Esophagus squamous epithelium (tissue), 5 donors: ENCODE measurements at regions not wholly inside any gene's neighbourhood (a gene's known extent, or its start where the extent isn't known, plus 50 kb on each side); places are given as distances from the start of the nearest gene placed in this dataset.
"Not testable (repeated sequence)": the region's sequence is repeated elsewhere in the genome, so short reads cannot be mapped to it uniquely, and the experiment has no call there.

ENCODE experiments used
- DNase-seq: peaks from one replicate; lab custom pipeline; 2025; lab: John Stamatoyannopoulos, UW
- H3K27ac ChIP-seq, 4 donors: fragments of 200-600 bp; sonication (generic); one replicate each; pipeline ENCODE4 v1.5.1; 2016 to 2019; ENCODE audit warnings: mild to moderate bottlenecking in 1 of 4
- H3K27me3 ChIP-seq, 4 donors: fragments of 200-600 bp; sonication (generic); 1 replicate in 3 of 4; 2 replicates in 1 of 4; pipeline versions ENCODE4 v1.5.1 to v1.6.0; 2017 to 2021; ENCODE audit warnings: antibody characterized with exemption in 1 of 4
- H3K36me3 ChIP-seq, 3 donors: fragments of 200-600 bp; sonication (generic); one replicate each; pipeline ENCODE4 v1.5.1; 2016 to 2019
- H3K4me1 ChIP-seq, 3 donors: fragments of 200-600 bp; sonication (generic); one replicate each; pipeline ENCODE4 v1.5.1; 2017 to 2019
- H3K4me3 ChIP-seq, 4 donors: fragments of 200-600 bp; sonication (generic); 1 replicate in 3 of 4; 2 replicates in 1 of 4; pipeline ENCODE4 v1.5.1; 2016 to 2019; ENCODE audit warnings: mild to moderate bottlenecking in 2 of 4, moderate library complexity in 1 of 4
- H3K9me3 ChIP-seq, 3 donors: fragments of 200-600 bp; sonication (generic); one replicate each; pipeline ENCODE4 v1.5.1; 2016 to 2019
- POLR2A ChIP-seq, 4 donors: fragments of 450-650 bp; IDR thresholded peaks; one replicate each; pipeline ENCODE4 v1.6.1; 2017; ENCODE audit warnings: antibody characterized with exemption in 4 of 4, mild to moderate bottlenecking in 4 of 4, moderate library complexity in 3 of 4
- WGBS, 2 donors: methylation state at CpG; one replicate each; pipeline ENCODE4 v1.1.5; 2018; 5-methylcytosine and 5-hydroxymethylcytosine counted together
- intact Hi-C: fragments of 100-400 bp; cut with DNase I; formaldehyde crosslinking; loops from one replicate; pipeline ENCODE4 v1.15.0; 2022
- TF ChIP-seq, protein P1 (sequence below), 6 experiments: fragments of 450-650 bp in 4 of 6; fragments of 200-600 bp in 2 of 6; sonication (generic) in 2 of 6; IDR thresholded peaks; one replicate each; pipeline ENCODE4 v1.5.1; 2016 to 2019; ENCODE audit warnings: antibody characterized with exemption in 6 of 6, mild to moderate bottlenecking in 4 of 6, moderate library complexity in 4 of 6
- donor health status: DM: yes; HTN: yes; CAD: no.

DNA sequence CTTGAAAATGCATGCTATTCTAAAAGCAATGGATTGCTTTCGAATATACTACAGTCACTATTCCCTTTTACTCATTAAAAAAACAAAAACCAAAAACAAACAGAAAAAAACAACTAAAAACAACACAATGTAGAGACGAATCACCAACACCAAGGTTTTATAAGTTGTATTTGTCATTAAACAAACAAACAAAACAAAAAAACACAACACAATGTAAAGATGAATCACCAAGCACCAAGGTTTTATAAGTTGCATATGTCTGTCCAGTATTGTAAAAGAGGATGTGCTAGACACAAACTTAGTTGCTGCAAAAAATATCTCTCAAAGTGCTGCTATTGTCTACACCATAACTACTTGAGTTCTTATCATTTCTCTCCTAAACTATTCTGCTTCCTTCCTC, 1269.2 kb downstream of the EFNA5 start:
- no peaks in the 10 kb centered on the region for H3K27me3 ChIP-seq
- WGBS, 2 donors, result 38 to 55% methylated on average over 2 of the region's 2 CpGs
- H3K36me3 ChIP-seq, result no peaks in the 10 kb centered on the region
- TF ChIP-seq, protein P1, sequence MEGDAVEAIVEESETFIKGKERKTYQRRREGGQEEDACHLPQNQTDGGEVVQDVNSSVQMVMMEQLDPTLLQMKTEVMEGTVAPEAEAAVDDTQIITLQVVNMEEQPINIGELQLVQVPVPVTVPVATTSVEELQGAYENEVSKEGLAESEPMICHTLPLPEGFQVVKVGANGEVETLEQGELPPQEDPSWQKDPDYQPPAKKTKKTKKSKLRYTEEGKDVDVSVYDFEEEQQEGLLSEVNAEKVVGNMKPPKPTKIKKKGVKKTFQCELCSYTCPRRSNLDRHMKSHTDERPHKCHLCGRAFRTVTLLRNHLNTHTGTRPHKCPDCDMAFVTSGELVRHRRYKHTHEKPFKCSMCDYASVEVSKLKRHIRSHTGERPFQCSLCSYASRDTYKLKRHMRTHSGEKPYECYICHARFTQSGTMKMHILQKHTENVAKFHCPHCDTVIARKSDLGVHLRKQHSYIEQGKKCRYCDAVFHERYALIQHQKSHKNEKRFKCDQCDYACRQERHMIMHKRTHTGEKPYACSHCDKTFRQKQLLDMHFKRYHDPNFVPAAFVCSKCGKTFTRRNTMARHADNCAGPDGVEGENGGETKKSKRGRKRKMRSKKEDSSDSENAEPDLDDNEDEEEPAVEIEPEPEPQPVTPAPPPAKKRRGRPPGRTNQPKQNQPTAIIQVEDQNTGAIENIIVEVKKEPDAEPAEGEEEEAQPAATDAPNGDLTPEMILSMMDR (IDR thresholded peaks at IDR 0.05), result no peak
- no peak for TF ChIP-seq POLR2A (IDR thresholded peaks at IDR 0.05)
- intact Hi-C loops, result no loop called here
- no peaks in the 10 kb centered on the region for H3K9me3 ChIP-seq
- H3K27ac ChIP-seq, result no peak overlapping the region
- H3K4me1 ChIP-seq, result no peaks in the 10 kb centered on the region
- no peak for DNase-seq
- H3K4me3 ChIP-seq, result no peak overlapping the region

DNA sequence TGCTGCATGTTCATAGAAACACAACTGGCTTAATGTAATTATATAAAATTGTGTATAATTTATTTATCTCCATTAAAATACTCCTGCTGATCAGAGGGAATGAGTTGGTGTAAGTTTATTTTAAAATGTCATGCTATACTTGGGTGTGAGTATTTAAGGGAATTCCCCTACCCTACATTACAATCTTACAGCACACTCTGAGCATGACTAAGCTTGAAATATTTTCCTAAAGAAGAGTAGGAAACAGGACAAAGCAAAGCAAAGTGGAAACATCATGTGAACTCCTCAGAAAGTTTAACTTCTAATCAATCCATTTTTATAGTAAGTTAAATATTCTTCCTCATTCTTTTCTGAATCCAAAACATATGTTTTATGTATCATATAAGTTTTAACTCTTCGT, 1271.3 kb downstream of the EFNA5 start:
- no peaks in the 10 kb centered on the region for H3K27me3 ChIP-seq
- H3K4me3 ChIP-seq, result no peak overlapping the region
- no peaks in the 10 kb centered on the region for H3K4me1 ChIP-seq
- no peak for TF ChIP-seq POLR2A (IDR thresholded peaks at IDR 0.05)
- TF ChIP-seq, protein P1 (IDR thresholded peaks at IDR 0.05), result no peak
- H3K27ac ChIP-seq, result no peak overlapping the region
- H3K36me3 ChIP-seq, result no peaks in the 10 kb centered on the region
- WGBS, 2 donors, result 53 to 61% methylated on average over 1 of the region's 1 CpG
- H3K9me3 ChIP-seq, result no peaks in the 10 kb centered on the region
- intact Hi-C loops, result no loop called here
- no peak for DNase-seq

DNA sequence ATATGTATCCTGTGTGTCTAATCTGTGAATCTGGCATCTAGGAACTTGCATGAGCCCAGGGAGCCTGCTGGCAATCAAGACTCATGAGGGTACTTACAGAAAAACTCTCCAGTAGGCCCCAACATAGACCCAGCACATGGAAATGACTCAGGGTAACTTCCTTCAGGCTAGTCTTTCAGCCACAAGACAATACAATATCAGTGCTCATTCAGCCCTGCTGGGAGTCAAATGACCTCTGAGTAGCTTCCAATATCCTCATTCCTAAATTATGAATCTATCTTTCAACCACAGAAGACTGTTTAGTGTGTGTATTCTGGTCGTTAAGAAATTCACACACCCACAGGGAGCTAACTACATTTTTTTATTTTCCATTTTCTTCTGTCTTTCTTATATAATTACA, 1273.0 kb downstream of the EFNA5 start:
- Histone ChIP-seq H3K4me1 (no peaks in the 10 kb centered on the region), H3K27me3 (no peaks in the 10 kb centered on the region), H3K36me3 (no peaks in the 10 kb centered on the region), H3K4me3 (no peak overlapping the region), H3K27ac (no peak overlapping the region), H3K9me3 (no peaks in the 10 kb centered on the region)
- intact Hi-C loops, result no loop called here
- 11 to 13% methylated on average over 1 of the region's 1 CpG for WGBS, 2 donors
- no peak for DNase-seq
- TF ChIP-seq, protein P1 (IDR thresholded peaks at IDR 0.05), result no peak
- no peak for TF ChIP-seq POLR2A (IDR thresholded peaks at IDR 0.05)

- TF ChIP-seq, protein P1 (IDR thresholded peaks at IDR 0.05), result no peak
- no peak for TF ChIP-seq POLR2A (IDR thresholded peaks at IDR 0.05)
- WGBS, 2 donors, result 94 to 96% methylated on average over 1 of the region's 1 CpG
Measured at GRCh38 chr5:106393276-106393675, 1277.5 kb downstream of the EFNA5 start.

GRCh38 chr5:106392766-106393165, 1278.0 kb downstream of the EFNA5 start:
- H3K4me1 ChIP-seq, result no peaks in the 10 kb centered on the region
- H3K36me3 ChIP-seq, result no peaks in the 10 kb centered on the region
- H3K27me3 ChIP-seq, result no peaks in the 10 kb centered on the region
- no peak overlapping the region for H3K4me3 ChIP-seq
- no peak for DNase-seq
- no peak for TF ChIP-seq POLR2A (IDR thresholded peaks at IDR 0.05)
- TF ChIP-seq, protein P1 (IDR thresholded peaks at IDR 0.05), result no peak
- H3K27ac ChIP-seq, result no peak overlapping the region
- H3K9me3 ChIP-seq, result no peaks in the 10 kb centered on the region
- 73 to 79% methylated on average over 5 of the region's 5 CpGs for WGBS, 2 donors
- intact Hi-C loops, result no loop called here

More at GRCh38 chr5:106393276-106393675, 1277.5 kb downstream of the EFNA5 start:
- DNase-seq, result no peak
- intact Hi-C loops, result no loop called here
- no peaks in the 10 kb centered on the region for H3K9me3 ChIP-seq
- no peak overlapping the region for H3K4me3 ChIP-seq
- no peak overlapping the region for H3K27ac ChIP-seq
- no peaks in the 10 kb centered on the region for H3K4me1 ChIP-seq
- H3K36me3 ChIP-seq, result no peaks in the 10 kb centered on the region
- no peaks in the 10 kb centered on the region for H3K27me3 ChIP-seq

- DNase-seq, intact Hi-C loops, H3K27me3 ChIP-seq, H3K36me3 ChIP-seq, H3K27ac ChIP-seq, H3K4me1 ChIP-seq, H3K4me3 ChIP-seq, H3K9me3 ChIP-seq: not testable (repeated sequence)
- WGBS, 2 donors, result 91% methylated on average over 12 of the region's 12 CpGs
Measured at GRCh38 chr5:106387767-106388166, 1283.0 kb downstream of the EFNA5 start.
